HG03442 (cell line): ENCODE measurements at regions not wholly inside any gene's neighbourhood (a gene's known extent, or its start where the extent isn't known, plus 50 kb on each side); places are given as distances from the start of the nearest gene placed in this dataset.

ENCODE experiments used
- ATAC-seq: cut with Tn5 transposase; IDR thresholded peaks from one replicate; pipeline ENCODE4 v1.9.1; 2021; ENCODE audit warnings: mild to moderate bottlenecking, moderate library complexity; ENCODE audit not compliant: unreplicated experiment

- no peak for ATAC-seq
These were observed 116.1 kb upstream of the ZNF366 start for GRCh38 chr5:72623323-72623722.

GRCh38 chr5:72622170-72622760 lies 115.1 kb upstream of the ZNF366 start:
- ATAC-seq: no peak

- no peak for ATAC-seq
These were observed 114.4 kb upstream of the ZNF366 start for GRCh38 chr5:72621576-72621975.

- no peak for ATAC-seq
These were observed 112.5 kb upstream of the ZNF366 start for GRCh38 chr5:72619677-72620076.

GRCh38 chr5:72619251-72619650 lies 112.0 kb upstream of the ZNF366 start:
- no peak for ATAC-seq

- ATAC-seq: no peak
These were observed 111.5 kb upstream of the ZNF366 start for GRCh38 chr5:72618708-72619107.

- no peak for ATAC-seq
These were observed 107.9 kb upstream of the ZNF366 start for GRCh38 chr5:72615061-72615460.

- no peak for ATAC-seq
These were observed 106.3 kb upstream of the ZNF366 start for GRCh38 chr5:72613515-72613914.

GRCh38 chr5:72612810-72613209 lies 105.6 kb upstream of the ZNF366 start:
- ATAC-seq: no peak

- no peak for ATAC-seq
These were observed 104.0 kb upstream of the ZNF366 start for GRCh38 chr5:72611118-72611730.

GRCh38 chr5:72608926-72609325 lies 101.7 kb upstream of the ZNF366 start:
- no peak for ATAC-seq

- no peak for ATAC-seq
These were observed 101.1 kb upstream of the ZNF366 start for GRCh38 chr5:72608297-72608696.

GRCh38 chr5:72607381-72607780 lies 100.2 kb upstream of the ZNF366 start:
- ATAC-seq: no peak

GRCh38 chr5:72606525-72606924 lies 99.3 kb upstream of the ZNF366 start:
- no peak for ATAC-seq

- no peak for ATAC-seq
These were observed 98.4 kb upstream of the ZNF366 start for GRCh38 chr5:72605632-72606031.

- no peak for ATAC-seq
These were observed 97.6 kb upstream of the ZNF366 start for GRCh38 chr5:72604798-72605154.

- ATAC-seq: no peak
These were observed 97.0 kb upstream of the ZNF366 start for GRCh38 chr5:72604111-72604797.

- ATAC-seq: no peak
These were observed 95.8 kb upstream of the ZNF366 start for GRCh38 chr5:72602696-72603685.

- no peak for ATAC-seq
These were observed 94.7 kb upstream of the ZNF366 start for GRCh38 chr5:72601861-72602260.

- ATAC-seq: no peak
These were observed 93.3 kb upstream of the ZNF366 start for GRCh38 chr5:72600391-72600981.
